ENCODE measurements at regions not wholly inside any gene's neighbourhood (a gene's known extent, or its start where the extent isn't known, plus 50 kb on each side); places are given as distances from the start of the nearest gene placed in this dataset.

DNA sequence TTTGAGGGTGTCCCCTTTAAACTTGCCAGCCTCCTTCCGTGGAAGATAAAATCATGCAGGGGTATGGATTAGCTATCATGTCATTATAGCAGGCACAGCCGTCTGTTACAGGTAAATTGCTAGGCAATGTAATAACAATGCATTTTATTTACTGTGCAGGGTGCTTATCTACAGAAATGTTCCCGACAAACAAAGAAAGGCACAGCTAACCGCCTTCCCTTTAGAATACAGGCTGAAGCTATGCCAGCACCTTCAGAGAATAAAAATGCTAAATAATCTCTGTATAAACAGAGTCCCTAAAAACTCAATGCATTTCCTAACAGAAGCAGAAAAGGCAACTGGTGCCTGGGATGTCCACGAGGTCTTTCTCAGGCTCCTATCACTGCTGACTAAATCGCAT lies 239.2 kb downstream of the SPTSSA start:
- FAIRE-seq (no peak), DNase-seq (ENCODE audit: insufficient read length) (no peak)
- TF ChIP-seq TAF1 (IDR thresholded peaks at IDR 0.05; ENCODE audit: borderline replicate concordance, low read depth, low read length) (no peak), POLR2A (IDR thresholded peaks at IDR 0.05; ENCODE audit: low read depth, low read length) (no peak), POLR2AphosphoS5 (IDR thresholded peaks at IDR 0.05; ENCODE audit: low read depth, low read length) (no peak)

DNA sequence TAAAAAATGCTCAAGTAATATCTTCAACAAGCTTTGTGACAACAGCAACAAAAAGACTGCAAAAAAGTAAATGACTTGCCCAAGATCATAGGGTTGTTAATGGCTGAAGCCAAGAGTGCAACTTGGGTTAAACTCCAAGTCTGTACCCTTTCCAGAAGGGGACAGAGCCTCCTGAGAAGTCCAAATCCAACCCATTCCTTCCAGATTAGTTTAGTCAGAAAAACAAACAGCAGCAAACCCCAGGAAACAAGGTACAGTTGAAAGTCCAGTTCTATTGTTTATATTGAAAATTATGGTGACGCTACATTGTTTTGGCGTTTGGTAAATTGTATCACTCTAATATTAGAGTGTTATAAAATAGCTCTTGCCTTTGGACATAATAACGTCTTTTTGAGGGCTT lies 239.9 kb downstream of the SPTSSA start:
- FAIRE-seq (no peak), DNase-seq (ENCODE audit: insufficient read length) (no peak)
- no peak for TF ChIP-seq POLR2A (IDR thresholded peaks at IDR 0.05; ENCODE audit: low read depth, low read length)

DNA sequence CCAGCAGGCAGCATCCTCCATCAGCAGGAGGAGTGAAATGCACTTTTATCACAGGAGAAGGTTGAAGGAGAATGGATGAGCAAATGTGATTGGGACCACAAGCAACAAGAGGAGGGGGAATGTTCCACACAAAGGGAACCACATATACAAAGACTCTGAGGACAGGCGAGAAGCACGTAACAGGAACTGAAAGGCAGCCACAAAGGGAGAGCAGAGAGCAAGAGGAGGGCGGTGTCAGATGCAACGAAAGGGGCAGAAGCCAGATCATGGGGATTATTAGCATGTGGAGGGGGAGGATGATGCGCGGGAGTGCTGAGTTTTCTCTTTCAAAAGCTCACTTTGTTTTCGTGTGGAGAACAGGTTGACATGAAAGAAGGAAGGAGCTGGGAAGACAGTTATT lies 241.1 kb downstream of the SPTSSA start:
- no peak for TF ChIP-seq POLR2A (IDR thresholded peaks at IDR 0.05; ENCODE audit: low read depth, low read length)
- no peak for TF ChIP-seq TAF1 (IDR thresholded peaks at IDR 0.05; ENCODE audit: borderline replicate concordance, low read depth, low read length)
- no peak for TF ChIP-seq POLR2AphosphoS5 (IDR thresholded peaks at IDR 0.05; ENCODE audit: low read depth, low read length)
- DNase-seq (ENCODE audit: insufficient read length) (no peak), FAIRE-seq (peak; percentile 68)

DNA sequence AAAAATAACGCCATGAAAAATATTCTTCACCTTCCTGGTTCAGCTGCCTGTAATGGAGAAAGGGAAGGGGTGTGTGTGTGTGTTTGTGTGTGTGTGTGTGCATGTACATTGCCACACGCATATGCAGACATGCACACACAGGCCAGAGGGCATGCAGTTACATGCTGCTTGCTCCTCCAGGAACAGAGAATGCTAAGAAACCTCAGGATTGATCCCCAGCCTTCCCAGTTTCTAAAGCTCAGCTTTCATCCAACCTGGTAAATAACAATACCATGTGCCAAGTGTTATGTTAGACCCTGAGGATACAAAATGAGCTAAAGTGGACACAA lies 241.7 kb downstream of the SPTSSA start:
- TF ChIP-seq POLR2AphosphoS5 (IDR thresholded peaks at IDR 0.05; ENCODE audit: low read depth, low read length): no peak
- no peak for TF ChIP-seq POLR2A (IDR thresholded peaks at IDR 0.05; ENCODE audit: low read depth, low read length)
- no peak for TF ChIP-seq TAF1 (IDR thresholded peaks at IDR 0.05; ENCODE audit: borderline replicate concordance, low read depth, low read length)
- FAIRE-seq (no peak), DNase-seq (ENCODE audit: insufficient read length) (no peak)

DNA sequence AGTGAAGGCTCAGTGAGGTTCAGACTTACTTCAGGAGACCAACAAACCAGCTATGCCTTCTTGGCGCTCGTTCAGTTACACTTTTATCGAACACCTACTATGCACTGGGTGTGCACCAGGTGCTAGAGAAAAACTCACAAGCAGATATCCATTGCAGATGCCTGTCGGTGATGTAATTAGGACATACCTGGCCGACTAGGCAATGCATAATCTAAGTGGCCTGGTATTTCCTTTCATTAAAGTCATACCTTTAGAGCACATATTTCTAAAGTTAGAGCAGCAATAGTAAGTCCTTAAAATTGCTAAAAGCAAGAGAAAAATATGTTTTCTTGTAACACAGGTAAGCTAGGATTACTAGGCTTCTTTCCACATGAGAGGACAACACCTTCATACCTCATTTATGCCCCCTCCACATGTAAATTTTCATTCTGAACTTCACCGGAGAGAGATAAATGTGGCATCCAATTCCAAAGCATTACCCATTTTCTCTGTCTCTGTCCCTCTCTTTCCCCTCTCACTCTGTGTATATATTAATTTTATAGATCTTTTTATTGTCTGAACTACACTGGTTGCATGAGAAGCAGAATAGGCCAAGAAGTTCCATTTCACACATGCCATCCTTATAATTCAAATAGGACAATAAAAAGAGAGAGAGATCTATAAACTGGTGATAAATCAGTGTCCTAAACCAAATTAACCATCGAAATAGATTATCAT lies 242.2 kb downstream of the SPTSSA start:
- TF ChIP-seq POLR2A (IDR thresholded peaks at IDR 0.05; ENCODE audit: low read depth, low read length) (no peak), TAF1 (IDR thresholded peaks at IDR 0.05; ENCODE audit: borderline replicate concordance, low read depth, low read length) (no peak), POLR2AphosphoS5 (IDR thresholded peaks at IDR 0.05; ENCODE audit: low read depth, low read length) (no peak)
- FAIRE-seq (no peak), DNase-seq (ENCODE audit: insufficient read length) (no peak)

DNA sequence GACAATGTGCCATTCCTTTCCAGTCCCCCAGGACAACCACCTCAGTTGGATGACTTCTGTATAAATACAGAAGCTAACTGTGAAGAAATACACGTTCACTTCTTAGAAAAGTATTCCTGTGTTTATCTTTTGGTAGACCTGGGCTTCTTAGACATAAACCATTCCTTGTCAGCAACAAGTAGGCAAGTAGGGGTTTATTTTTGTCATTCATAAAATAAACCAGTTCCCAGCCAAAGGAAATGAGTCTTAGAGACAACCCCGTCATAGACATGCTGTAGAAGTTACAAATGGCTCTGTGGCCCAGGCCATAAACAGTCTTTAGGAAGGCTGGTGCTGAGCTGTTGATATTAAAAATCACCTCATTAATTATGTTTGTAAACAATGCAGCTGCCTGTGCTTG lies 243.2 kb downstream of the SPTSSA start:
- no peak for FAIRE-seq
- TF ChIP-seq TAF1 (IDR thresholded peaks at IDR 0.05; ENCODE audit: borderline replicate concordance, low read depth, low read length) (no peak), POLR2AphosphoS5 (IDR thresholded peaks at IDR 0.05; ENCODE audit: low read depth, low read length) (no peak), POLR2A (IDR thresholded peaks at IDR 0.05; ENCODE audit: low read depth, low read length) (no peak)
- DNase-seq (ENCODE audit: insufficient read length): no peak

DNA sequence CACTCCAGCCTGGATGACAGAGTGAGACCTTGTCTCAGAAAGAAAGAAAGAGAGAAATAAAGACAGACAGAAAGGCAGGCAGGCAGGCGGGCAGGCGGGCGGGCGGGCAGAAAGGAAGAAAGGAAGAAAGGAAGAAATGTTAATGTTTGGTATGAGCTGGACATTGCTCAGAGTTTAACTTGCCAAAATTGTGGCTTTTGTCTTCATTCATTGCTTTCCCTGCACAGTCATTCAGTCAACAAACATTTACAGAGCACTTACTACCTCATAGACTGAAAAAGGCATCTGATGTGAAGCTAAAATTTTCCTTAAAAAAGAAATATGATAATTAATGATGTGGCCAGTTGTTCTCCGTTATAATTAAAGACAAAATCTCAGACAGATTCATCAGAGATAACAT lies 247.1 kb downstream of the SPTSSA start:
- FAIRE-seq: no peak
- TF ChIP-seq POLR2A (IDR thresholded peaks at IDR 0.05; ENCODE audit: low read depth, low read length) (no peak), POLR2AphosphoS5 (IDR thresholded peaks at IDR 0.05; ENCODE audit: low read depth, low read length) (no peak), TAF1 (IDR thresholded peaks at IDR 0.05; ENCODE audit: borderline replicate concordance, low read depth, low read length) (no peak)
- no peak for DNase-seq (ENCODE audit: insufficient read length)

DNA sequence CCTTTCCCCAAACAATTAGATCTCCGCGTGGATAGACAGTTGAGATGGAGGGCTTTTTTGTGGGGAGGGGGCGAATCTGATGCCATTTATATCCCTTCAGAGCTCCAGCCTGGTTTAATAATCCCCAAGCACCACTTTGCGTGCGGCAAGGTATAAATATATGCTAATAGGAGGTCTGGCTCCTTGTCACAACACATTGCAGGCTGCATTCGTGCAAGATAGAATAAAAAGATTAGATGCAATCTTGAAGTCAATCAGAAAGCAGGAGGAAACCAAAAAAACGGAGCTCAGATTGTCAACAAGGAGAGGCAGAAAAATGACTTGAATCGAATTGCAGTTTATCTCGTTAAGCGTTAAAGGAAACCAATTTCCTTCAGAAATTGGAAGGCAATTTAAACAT lies 248.7 kb downstream of the SPTSSA start:
- no peak for FAIRE-seq
- DNase-seq (ENCODE audit: insufficient read length): no peak
- no peak for TF ChIP-seq POLR2A (IDR thresholded peaks at IDR 0.05; ENCODE audit: low read depth, low read length)

DNA sequence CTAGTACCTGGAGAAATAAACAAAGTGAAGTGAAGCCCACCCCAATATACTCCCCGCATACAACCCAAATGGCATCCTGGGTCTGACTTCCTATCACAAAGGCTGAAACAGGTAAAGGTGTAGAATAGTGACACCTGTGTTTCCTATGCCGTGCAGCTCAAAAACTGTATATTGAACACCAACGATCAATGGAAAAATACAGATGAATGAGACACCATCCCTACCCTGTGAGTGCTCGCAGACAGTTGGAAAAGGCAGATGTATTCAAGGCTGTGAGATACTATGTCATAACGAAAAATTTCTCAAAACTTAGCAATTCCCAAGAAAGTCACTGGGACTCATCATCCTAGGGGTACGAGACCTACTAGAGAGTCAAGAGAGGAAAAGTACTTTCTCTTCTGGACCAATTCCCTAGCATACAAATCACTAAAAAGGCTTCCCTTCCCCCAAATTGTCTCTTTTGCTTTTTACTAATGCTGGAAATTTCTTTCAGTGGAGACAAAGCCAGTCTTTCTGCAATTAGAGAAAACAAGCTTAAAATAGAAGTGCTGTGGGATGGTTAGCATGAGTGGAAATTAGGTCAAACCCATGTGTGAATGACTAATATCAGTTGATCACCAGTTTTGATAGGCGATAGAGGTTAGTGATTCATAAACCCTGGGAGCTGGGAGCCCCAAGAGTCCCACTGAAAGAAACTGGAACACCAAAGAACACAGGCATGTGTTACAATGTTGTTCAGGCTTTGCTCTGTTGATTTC lies 249.7 kb downstream of the SPTSSA start:
- no peak for DNase-seq (ENCODE audit: insufficient read length)
- TF ChIP-seq TAF1 (IDR thresholded peaks at IDR 0.05; ENCODE audit: borderline replicate concordance, low read depth, low read length): no peak
- no peak for TF ChIP-seq POLR2A (IDR thresholded peaks at IDR 0.05; ENCODE audit: low read depth, low read length)
- no peak for TF ChIP-seq POLR2AphosphoS5 (IDR thresholded peaks at IDR 0.05; ENCODE audit: low read depth, low read length)
- FAIRE-seq: peak; percentile 21

DNA sequence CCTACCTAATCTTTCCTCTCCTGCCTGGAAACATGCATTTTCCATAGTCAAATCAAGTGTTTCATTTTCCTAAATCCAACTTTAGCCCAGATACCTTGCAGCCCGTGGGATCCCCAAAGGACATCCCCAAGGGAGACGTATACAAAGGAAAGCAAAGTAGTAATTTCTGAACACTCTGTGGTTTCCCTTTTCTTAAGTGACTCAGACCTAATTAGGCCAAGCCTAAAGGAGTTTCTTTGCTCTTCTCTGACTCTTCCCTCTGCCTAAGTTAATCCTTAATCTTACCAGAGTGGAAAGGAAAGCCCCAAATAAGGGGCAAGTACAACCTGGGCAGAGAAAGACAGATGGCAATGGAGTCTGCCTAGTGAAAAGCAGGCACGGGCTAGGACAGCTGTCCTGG lies 250.3 kb downstream of the SPTSSA start:
- no peak for FAIRE-seq
- TF ChIP-seq POLR2A (IDR thresholded peaks at IDR 0.05; ENCODE audit: low read depth, low read length): no peak
- TF ChIP-seq TAF1 (IDR thresholded peaks at IDR 0.05; ENCODE audit: borderline replicate concordance, low read depth, low read length): no peak
- no peak for TF ChIP-seq POLR2AphosphoS5 (IDR thresholded peaks at IDR 0.05; ENCODE audit: low read depth, low read length)
- DNase-seq (ENCODE audit: insufficient read length): no peak

DNA sequence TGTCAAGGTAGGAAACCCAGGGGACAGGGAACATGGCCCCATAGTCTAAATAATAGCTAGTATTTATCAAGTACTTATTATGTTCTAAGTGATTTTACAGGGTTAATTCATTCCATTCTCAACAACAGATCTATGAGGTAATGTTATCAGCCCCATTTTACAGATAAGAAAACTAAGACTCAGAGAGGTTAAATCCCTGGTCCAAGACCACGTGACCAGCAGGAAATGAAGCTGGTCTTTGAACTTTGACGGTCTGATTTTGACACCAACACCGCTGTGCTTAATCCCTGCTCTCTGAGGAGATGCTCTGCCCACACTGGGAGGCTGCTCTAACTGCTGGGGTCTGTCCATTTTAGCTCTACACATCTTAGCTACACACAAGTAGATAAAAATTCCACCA lies 253.5 kb downstream of the SPTSSA start:
- no peak for TF ChIP-seq POLR2A (IDR thresholded peaks at IDR 0.05; ENCODE audit: low read depth, low read length)
- TF ChIP-seq TAF1 (IDR thresholded peaks at IDR 0.05; ENCODE audit: borderline replicate concordance, low read depth, low read length): no peak
- no peak for TF ChIP-seq POLR2AphosphoS5 (IDR thresholded peaks at IDR 0.05; ENCODE audit: low read depth, low read length)
- no peak for DNase-seq (ENCODE audit: insufficient read length)
- FAIRE-seq: no peak

DNA sequence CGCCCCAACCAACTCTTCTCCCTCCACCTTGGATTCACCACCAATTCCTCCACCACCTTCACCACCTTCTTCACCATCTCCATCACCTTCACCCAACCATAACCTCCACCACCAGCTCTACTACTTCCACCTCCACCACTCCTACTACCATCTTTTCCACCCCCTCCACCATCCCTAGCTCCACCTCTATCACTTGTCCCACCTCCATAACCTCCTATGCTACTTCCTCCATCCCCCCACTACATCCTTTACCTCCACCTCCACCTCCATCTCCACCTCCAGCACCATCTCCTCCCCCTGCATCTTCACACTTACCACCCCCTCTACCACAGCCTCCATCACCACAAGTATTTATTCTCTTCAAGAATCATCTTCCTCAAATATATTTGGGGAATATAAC lies 254.9 kb upstream of the EGLN3 start:
- FAIRE-seq (no peak), DNase-seq (ENCODE audit: insufficient read length) (no peak)
- TF ChIP-seq POLR2AphosphoS5 (IDR thresholded peaks at IDR 0.05; ENCODE audit: low read depth, low read length): no peak
- no peak for TF ChIP-seq TAF1 (IDR thresholded peaks at IDR 0.05; ENCODE audit: borderline replicate concordance, low read depth, low read length)
- TF ChIP-seq POLR2A (IDR thresholded peaks at IDR 0.05; ENCODE audit: low read depth, low read length): no peak

All from GM12892 (cell line).